ENCODE measurements at regions not wholly inside any gene's neighbourhood (a gene's known extent, or its start where the extent isn't known, plus 50 kb on each side); places are given as distances from the start of the nearest gene placed in this dataset.

GRCh38 chr3:8369638-8370037, 132.0 kb upstream of the LMCD1 start:
- TF ChIP-seq CTCF (IDR thresholded peaks at IDR 0.05; ENCODE audit: low read depth, low read length, poor library complexity, severe bottlenecking) (no peak), EZH2phosphoT487 (IDR thresholded peaks at IDR 0.05; ENCODE audit: borderline replicate concordance, low read length) (no peak)

Data from DOHH2 (cell line).